ENCODE measurements at regions not wholly inside any gene's neighbourhood (a gene's known extent, or its start where the extent isn't known, plus 50 kb on each side); places are given as distances from the start of the nearest gene placed in this dataset.

DNA sequence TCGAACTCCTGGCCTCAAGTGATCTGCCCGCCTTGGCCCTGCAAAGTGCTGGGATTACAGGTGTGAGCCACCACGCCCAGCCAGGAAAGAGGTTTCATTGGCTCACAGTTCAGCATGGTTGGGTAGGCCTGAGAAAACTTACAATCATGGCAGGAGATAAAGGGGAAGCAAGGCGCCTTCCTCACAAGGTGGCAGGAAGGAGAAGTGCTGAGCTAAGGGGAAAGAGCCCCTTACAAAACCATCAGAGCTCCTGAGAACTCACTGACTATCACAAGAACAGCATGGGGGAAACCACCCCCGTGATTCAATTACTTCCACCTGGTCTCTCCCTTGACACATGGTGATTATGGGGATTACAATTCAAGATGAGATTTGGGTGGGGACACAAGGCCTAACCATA, 411.7 kb upstream of the ZFHX3 start:
- TF ChIP-seq, protein P1, sequence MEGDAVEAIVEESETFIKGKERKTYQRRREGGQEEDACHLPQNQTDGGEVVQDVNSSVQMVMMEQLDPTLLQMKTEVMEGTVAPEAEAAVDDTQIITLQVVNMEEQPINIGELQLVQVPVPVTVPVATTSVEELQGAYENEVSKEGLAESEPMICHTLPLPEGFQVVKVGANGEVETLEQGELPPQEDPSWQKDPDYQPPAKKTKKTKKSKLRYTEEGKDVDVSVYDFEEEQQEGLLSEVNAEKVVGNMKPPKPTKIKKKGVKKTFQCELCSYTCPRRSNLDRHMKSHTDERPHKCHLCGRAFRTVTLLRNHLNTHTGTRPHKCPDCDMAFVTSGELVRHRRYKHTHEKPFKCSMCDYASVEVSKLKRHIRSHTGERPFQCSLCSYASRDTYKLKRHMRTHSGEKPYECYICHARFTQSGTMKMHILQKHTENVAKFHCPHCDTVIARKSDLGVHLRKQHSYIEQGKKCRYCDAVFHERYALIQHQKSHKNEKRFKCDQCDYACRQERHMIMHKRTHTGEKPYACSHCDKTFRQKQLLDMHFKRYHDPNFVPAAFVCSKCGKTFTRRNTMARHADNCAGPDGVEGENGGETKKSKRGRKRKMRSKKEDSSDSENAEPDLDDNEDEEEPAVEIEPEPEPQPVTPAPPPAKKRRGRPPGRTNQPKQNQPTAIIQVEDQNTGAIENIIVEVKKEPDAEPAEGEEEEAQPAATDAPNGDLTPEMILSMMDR (IDR thresholded peaks at IDR 0.05; ENCODE audit: control extremely low read depth in 1 of 3, insufficient read depth in 1 of 3, low read depth in 1 of 3, low read length in 3 of 3), result no peak
- TF ChIP-seq TAF1 (IDR thresholded peaks at IDR 0.05; ENCODE audit: low read depth, low read length) (no peak), POLR2AphosphoS5 (IDR thresholded peaks at IDR 0.05; ENCODE audit: low read depth, low read length) (no peak), RXRA (IDR thresholded peaks at IDR 0.05; ENCODE audit: insufficient read depth, low read depth, low read length) (no peak), POLR2A (IDR thresholded peaks at IDR 0.05; ENCODE audit: control extremely low read depth in 1 of 2, low read depth in 2 of 2, low read length in 2 of 2) (no peak), RBBP5 (IDR thresholded peaks at IDR 0.05; ENCODE audit: borderline replicate concordance, low read depth, low read length) (no peak), HDAC6 (IDR thresholded peaks at IDR 0.05; ENCODE audit: low read depth, low read length) (no peak)

Data from H1 (cell line).